HepG2 (cell line): ENCODE measurements at regions not wholly inside any gene's neighbourhood (a gene's known extent, or its start where the extent isn't known, plus 50 kb on each side); places are given as distances from the start of the nearest gene placed in this dataset.

Experiments used
- ATAC-seq: fragments of 200-7000 bp; cut with Tn5 transposase; 3 replicates; pipeline ENCODE4 v1.9.1; 2020; ENCODE audit warnings: mild to moderate bottlenecking, moderate library complexity
- BruUV-seq: library from RNA; stranded (reverse); fragments of 400-500 nt; replicated peaks from 2 replicates; lab custom pipeline; 2021; lab: Mats Ljungman, UMichigan
- CTCF ChIA-PET: fragments of 300-600 bp; formaldehyde crosslinking; extraction: SDS; loops from one replicate; lab custom pipeline; 2021; ENCODE audit warnings: low total read pairs, inconsistent platforms, low intra/inter-chr PET ratio; lab: Yijun Ruan, JAX
- POLR2A ChIA-PET: fragments of 350-600 bp; sonication (Branson Sonifier 250); formaldehyde crosslinking; loops from one replicate; lab custom pipeline; 2020; ENCODE audit warnings: antibody characterized with exemption, inconsistent platforms; lab: Yijun Ruan, JAX
- DNase-seq: peaks from one replicate; pipeline ENCODE4 v3.0.0-alpha.2; 2015; ENCODE audit warnings: low spot score
- FAIRE-seq: peaks from 3 replicates; lab custom pipeline; 2011; peaks lifted over from hg19 to GRCh38; lab: Jason Lieb, UNC
- H2AFZ ChIP-seq: one replicate; pipeline ENCODE4 v1.6.1; 2011; ENCODE audit warnings: low read length, inconsistent platforms
- H3K27ac ChIP-seq: fragments of 300-600 bp; 3 replicates; pipeline ENCODE4 v1.8.0; 2011; ENCODE audit warnings: mixed run types, mild to moderate bottlenecking, mixed read lengths, low read length, inconsistent platforms; ENCODE audit not compliant: insufficient read depth; ENCODE audit errors: extremely low read length
- H3K27me3 ChIP-seq, 2 experiments: fragments of 200-600 bp in 1 of 2; 2 replicates in 1 of 2; 3 replicates in 1 of 2; pipeline versions ENCODE4 v1.6.0 to v1.8.0; 2011; ENCODE audit warnings: low read length in 2 of 2, mild to moderate bottlenecking in 2 of 2, moderate library complexity in 2 of 2, inconsistent platforms in 1 of 2; ENCODE audit not compliant: insufficient read depth in 2 of 2, control insufficient read depth in 1 of 2
- H3K36me3 ChIP-seq, 2 experiments: fragments of 200-600 bp in 1 of 2; replicated peaks in 1 of 2; 2 replicates in 1 of 2; 3 replicates in 1 of 2; pipeline versions ENCODE4 v1.5.1 to v1.8.0; 2011; ENCODE audit warnings: low read length in 2 of 2, inconsistent platforms in 1 of 2; ENCODE audit not compliant: insufficient read depth in 2 of 2, control insufficient read depth in 1 of 2
- H3K4me1 ChIP-seq: 2 replicates; pipeline ENCODE4 v1.5.1; 2012; ENCODE audit warnings: low read length, inconsistent platforms; ENCODE audit not compliant: insufficient read depth
- H3K4me2 ChIP-seq: 2 replicates; pipeline ENCODE4 v1.6.0; 2011; ENCODE audit warnings: low read depth, low read length, inconsistent platforms
- H3K4me3 ChIP-seq, 3 experiments: fragments of 200-600 bp in 1 of 3; sonication (generic), shearing (Covaris generic) in 1 of 3; replicated peaks in 1 of 3; 2 replicates each; pipeline ENCODE4 v1.5.1; 2011 to 2016; ENCODE audit warnings: low read length in 3 of 3, inconsistent platforms in 2 of 3, low read depth in 2 of 3, mild to moderate bottlenecking in 2 of 3, control low read depth in 1 of 3, mixed read lengths in 1 of 3; ENCODE audit not compliant: insufficient read depth in 1 of 3
- H3K79me2 ChIP-seq: one replicate; pipeline ENCODE4 v1.6.1; 2011; ENCODE audit warnings: low read length, inconsistent platforms; ENCODE audit not compliant: insufficient read depth
- H3K9ac ChIP-seq: 2 replicates; pipeline ENCODE4 v1.6.0; 2011; ENCODE audit warnings: mild to moderate bottlenecking, low read depth, low read length, inconsistent platforms; ENCODE audit not compliant: insufficient read depth
- H3K9me3 ChIP-seq: 2 replicates; pipeline ENCODE4 v1.5.1; 2012; ENCODE audit warnings: mild to moderate bottlenecking, low read length
- H4K20me1 ChIP-seq: 2 replicates; pipeline ENCODE4 v1.6.0; 2011; ENCODE audit warnings: inconsistent platforms, mild to moderate bottlenecking, low read length, moderate library complexity; ENCODE audit not compliant: insufficient read depth
- CEBPG ChIP-seq: IDR thresholded peaks from 2 replicates; pipeline ENCODE4 v1.6.1; 2016
- NONO ChIP-seq, 2 experiments: fragments of 450-650 bp in 1 of 2; sonication (generic) in 1 of 2; formaldehyde crosslinking in 1 of 2; IDR thresholded peaks in 1 of 2; conservative IDR thresholded peaks in 1 of 2; 2 replicates each; pipeline versions ENCODE4 v1.6.1 to v1.8.0; 2017 to 2022; ENCODE audit warnings: mild to moderate bottlenecking in 1 of 2, missing genetic modification reagents in 1 of 2, moderate library complexity in 1 of 2
- PAXIP1 ChIP-seq: sonication (generic); formaldehyde crosslinking; conservative IDR thresholded peaks from 2 replicates; pipeline ENCODE4 v1.4.0; 2020; ENCODE audit warnings: mild to moderate bottlenecking, missing genetic modification reagents, moderate library complexity
- PHB2 ChIP-seq: fragments of 450-650 bp; IDR thresholded peaks from 2 replicates; pipeline ENCODE4 v1.6.1; 2018; ENCODE audit not compliant: partially characterized antibody
- PHF8 ChIP-seq: sonication (generic); formaldehyde crosslinking; IDR thresholded peaks from 2 replicates; pipeline ENCODE4 v1.5.0; 2020; ENCODE audit warnings: missing genetic modification reagents
- PRMT3 ChIP-seq: sonication (generic); formaldehyde crosslinking; IDR thresholded peaks from 2 replicates; pipeline ENCODE4 v1.8.1; 2022; ENCODE audit warnings: low read depth, mild to moderate bottlenecking, moderate library complexity, missing genetic modification reagents, borderline replicate concordance
- RAD51 ChIP-seq: fragments of 450-650 bp; IDR thresholded peaks from 2 replicates; pipeline ENCODE4 v1.6.1; 2016; ENCODE audit warnings: borderline replicate concordance
- REPIN1 ChIP-seq: sonication (generic); formaldehyde crosslinking; IDR thresholded peaks from 2 replicates; pipeline ENCODE4 v1.8.0; 2022; ENCODE audit warnings: missing genetic modification reagents, low read depth, mild to moderate bottlenecking, borderline replicate concordance
- SIN3B ChIP-seq: fragments of 150-350 bp; IDR thresholded peaks from 2 replicates; pipeline ENCODE4 v1.6.1; 2014; ENCODE audit warnings: low read length
- SKIL ChIP-seq: sonication (generic); formaldehyde crosslinking; IDR thresholded peaks from 2 replicates; pipeline ENCODE4 v1.8.0; 2022; ENCODE audit warnings: missing genetic modification reagents, mild to moderate bottlenecking, moderate library complexity, borderline replicate concordance
- TEAD2 ChIP-seq: sonication (generic); formaldehyde crosslinking; IDR thresholded peaks from 2 replicates; pipeline ENCODE4 v1.9.0; 2021; ENCODE audit warnings: missing genetic modification reagents
- ZMYM4 ChIP-seq: sonication (generic); formaldehyde crosslinking; IDR thresholded peaks from 2 replicates; pipeline ENCODE4 v1.8.1; 2023; ENCODE audit warnings: mild to moderate bottlenecking, missing genetic modification reagents
- ZNF121 ChIP-seq: sonication (generic); formaldehyde crosslinking; IDR thresholded peaks from 2 replicates; pipeline ENCODE4 v1.5.0; 2020; ENCODE audit warnings: mild to moderate bottlenecking, missing genetic modification reagents
- ZNF264 ChIP-seq: sonication (generic); formaldehyde crosslinking; IDR thresholded peaks from 2 replicates; pipeline ENCODE4 v1.4.0; 2020; ENCODE audit warnings: missing genetic modification reagents
- ZNF274 ChIP-seq: sonication (generic); formaldehyde crosslinking; IDR thresholded peaks from 2 replicates; pipeline ENCODE4 v1.5.1; 2020; ENCODE audit warnings: mild to moderate bottlenecking, missing genetic modification reagents
- ZNF280B ChIP-seq: sonication (generic); formaldehyde crosslinking; IDR thresholded peaks from 2 replicates; pipeline ENCODE4 v1.5.0; 2020; ENCODE audit warnings: missing genetic modification reagents, mild to moderate bottlenecking, borderline replicate concordance
- ZNF296 ChIP-seq: sonication (generic); formaldehyde crosslinking; conservative IDR thresholded peaks from 2 replicates; pipeline ENCODE4 v1.5.0; 2020; ENCODE audit warnings: mild to moderate bottlenecking, missing genetic modification reagents
- ZNF317 ChIP-seq: sonication (generic); formaldehyde crosslinking; IDR thresholded peaks from 2 replicates; pipeline ENCODE4 v1.5.0; 2020; ENCODE audit warnings: mild to moderate bottlenecking, missing genetic modification reagents
- ZNF543 ChIP-seq: sonication (generic); formaldehyde crosslinking; IDR thresholded peaks from 2 replicates; pipeline ENCODE4 v1.4.0; 2020; ENCODE audit warnings: mild to moderate bottlenecking, missing genetic modification reagents
- ZNF605 ChIP-seq: sonication (generic); formaldehyde crosslinking; IDR thresholded peaks from 2 replicates; pipeline ENCODE4 v1.8.0; 2022; ENCODE audit warnings: mild to moderate bottlenecking, missing genetic modification reagents
- WGBS: methylation state at CpG from one replicate; pipeline ENCODE4 v1.1.6; 2017; ENCODE audit warnings: low lambda C conversion rate; 5-methylcytosine and 5-hydroxymethylcytosine counted together
- in situ Hi-C: cut with HindIII; loops from 2 replicates; pipeline ENCODE4 v1.10.0; 2017; ENCODE audit warnings: low pct_unique_long_range_greater_than_20kb; ENCODE audit not compliant: extremely low pct_ligation_motif_present
- intact Hi-C: fragments of 100-400 bp; cut with micrococcal nuclease; formaldehyde crosslinking; loops from one replicate; pipeline ENCODE4 v1.10.0; 2022; ENCODE audit not compliant: unreplicated experiment

- TF ChIP-seq ZNF605 (CRISPR knock-in tag), result no peak
- no peak for TF ChIP-seq CEBPG (CRISPR knock-in tag)
- TF ChIP-seq TEAD2, result no peak
- TF ChIP-seq PHF8 (CRISPR knock-in tag), result no peak
- no peak for TF ChIP-seq ZNF317
- no peak for TF ChIP-seq PAXIP1
- TF ChIP-seq REPIN1 (CRISPR knock-in tag), result no peak
- no peak for TF ChIP-seq SIN3B
- no peak for TF ChIP-seq ZNF274
These were observed 112.2 kb upstream of the GUCA2B start (continued) for GRCh38 chr1:42041031-42041430.

GRCh38 chr1:42040159-42040558 lies 113.1 kb upstream of the GUCA2B start:
- FAIRE-seq (no peak), ATAC-seq (no peak), DNase-seq (no peak)
- peaks cover 0 to 14% of the 10 kb centered on the region in 2 experiments; a peak in 2 of 5 replicates for H3K27me3 ChIP-seq
- intact Hi-C loops, result no loop called here
- no peak overlapping the region for H2AFZ ChIP-seq
- CTCF ChIA-PET, result no interaction called here
- no peak overlapping the region for H3K27ac ChIP-seq
- POLR2A ChIA-PET, result no interaction called here
- H3K9ac ChIP-seq, result no peak overlapping the region
- in situ Hi-C loops, result no loop called here
- peaks cover 6% of the 10 kb centered on the region for H3K4me1 ChIP-seq
- 66% methylated on average over 8 of the region's 14 CpGs for WGBS
- no peaks in the 10 kb centered on the region for H4K20me1 ChIP-seq
- H3K9me3 ChIP-seq, result no peaks in the 10 kb centered on the region
- BruUV-seq, result no TSS peak
- no peak overlapping the region for H3K4me2 ChIP-seq
- no peak overlapping the region for H3K4me3 ChIP-seq
- H3K79me2 ChIP-seq, result no peaks in the 10 kb centered on the region
- H3K36me3 ChIP-seq, result no peaks in the 10 kb centered on the region
- TF ChIP-seq PRMT3 (CRISPR knock-in tag) (no peak), ZNF296 (CRISPR knock-in tag) (no peak), NONO (IDR thresholded peaks at IDR 0.05) (no peak), NONO (CRISPR knock-in tag; conservative IDR thresholded peaks at IDR 0.05) (no peak), SKIL (no peak), PHB2 (no peak), ZMYM4 (no peak), ZNF280B (CRISPR knock-in tag) (no peak), ZNF121 (CRISPR knock-in tag) (no peak), RAD51 (no peak), ZNF543 (no peak), ZNF264 (no peak)
